ENCODE measurements at regions not wholly inside any gene's neighbourhood (a gene's known extent, or its start where the extent isn't known, plus 50 kb on each side); places are given as distances from the start of the nearest gene placed in this dataset.

- 66 to 79% methylated on average over 3 of the region's 3 CpGs for WGBS, 2 donors
These were observed 91.3 kb upstream of the TMEM17 start for GRCh38 chr2:62597323-62597722.

GRCh38 chr2:62596061-62596921 is 90.3 kb upstream of the TMEM17 start:
- Histone ChIP-seq H3K27ac (ENCODE audit: low read depth in 2 of 2, low read length in 1 of 2) (no peak overlapping the region), H3K27me3 (ENCODE audit: control insufficient read depth in 1 of 2, insufficient read depth in 2 of 2, low read length in 2 of 2) (no peaks in the 10 kb centered on the region), H3K36me3 (ENCODE audit: control insufficient read depth in 2 of 2, insufficient read depth in 2 of 2, low read length in 1 of 2) (no peaks in the 10 kb centered on the region), H3K4me3 (ENCODE audit: low read depth in 1 of 2, low read length in 2 of 2) (no peak overlapping the region), H3K4me1 (ENCODE audit: control insufficient read depth in 2 of 2, insufficient read depth in 2 of 2, low read length in 1 of 2) (no peaks in the 10 kb centered on the region), H3K9me3 (ENCODE audit: control insufficient read depth in 2 of 2, insufficient read depth in 1 of 2, low read depth in 1 of 2, low read length in 1 of 2) (no peaks in the 10 kb centered on the region)
- WGBS, 2 donors, result 71 to 80% methylated on average over 3 of the region's 3 CpGs

More at GRCh38 chr2:62597323-62597722, 91.3 kb upstream of the TMEM17 start:
- H3K27me3 ChIP-seq (ENCODE audit: control insufficient read depth in 1 of 2, insufficient read depth in 2 of 2, low read length in 2 of 2), result no peaks in the 10 kb centered on the region
- no peaks in the 10 kb centered on the region for H3K9me3 ChIP-seq (ENCODE audit: control insufficient read depth in 2 of 2, insufficient read depth in 1 of 2, low read depth in 1 of 2, low read length in 1 of 2)
- no peak overlapping the region for H3K4me3 ChIP-seq (ENCODE audit: low read depth in 1 of 2, low read length in 2 of 2)
- no peaks in the 10 kb centered on the region for H3K4me1 ChIP-seq (ENCODE audit: control insufficient read depth in 2 of 2, insufficient read depth in 2 of 2, low read length in 1 of 2)
- H3K27ac ChIP-seq (ENCODE audit: low read depth in 2 of 2, low read length in 1 of 2), result no peak overlapping the region
- H3K36me3 ChIP-seq (ENCODE audit: control insufficient read depth in 2 of 2, insufficient read depth in 2 of 2, low read length in 1 of 2), result no peaks in the 10 kb centered on the region

GRCh38 chr2:62595474-62595873 is 89.5 kb upstream of the TMEM17 start:
- H3K4me3 ChIP-seq (ENCODE audit: low read depth in 1 of 2, low read length in 2 of 2), result no peak overlapping the region
- no peaks in the 10 kb centered on the region for H3K9me3 ChIP-seq (ENCODE audit: control insufficient read depth in 2 of 2, insufficient read depth in 1 of 2, low read depth in 1 of 2, low read length in 1 of 2)
- no peaks in the 10 kb centered on the region for H3K36me3 ChIP-seq (ENCODE audit: control insufficient read depth in 2 of 2, insufficient read depth in 2 of 2, low read length in 1 of 2)
- no peaks in the 10 kb centered on the region for H3K27me3 ChIP-seq (ENCODE audit: control insufficient read depth in 1 of 2, insufficient read depth in 2 of 2, low read length in 2 of 2)
- no peaks in the 10 kb centered on the region for H3K4me1 ChIP-seq (ENCODE audit: control insufficient read depth in 2 of 2, insufficient read depth in 2 of 2, low read length in 1 of 2)
- 85 to 92% methylated on average over 3 of the region's 3 CpGs for WGBS, 2 donors
- no peak overlapping the region for H3K27ac ChIP-seq (ENCODE audit: low read depth in 2 of 2, low read length in 1 of 2)

- Histone ChIP-seq H3K27me3 (ENCODE audit: control insufficient read depth in 1 of 2, insufficient read depth in 2 of 2, low read length in 2 of 2) (no peaks in the 10 kb centered on the region), H3K4me1 (ENCODE audit: control insufficient read depth in 2 of 2, insufficient read depth in 2 of 2, low read length in 1 of 2) (no peaks in the 10 kb centered on the region), H3K36me3 (ENCODE audit: control insufficient read depth in 2 of 2, insufficient read depth in 2 of 2, low read length in 1 of 2) (no peaks in the 10 kb centered on the region), H3K9me3 (ENCODE audit: control insufficient read depth in 2 of 2, insufficient read depth in 1 of 2, low read depth in 1 of 2, low read length in 1 of 2) (no peaks in the 10 kb centered on the region), H3K4me3 (ENCODE audit: low read depth in 1 of 2, low read length in 2 of 2) (no peak overlapping the region), H3K27ac (ENCODE audit: low read depth in 2 of 2, low read length in 1 of 2) (no peak overlapping the region)
- WGBS, 2 donors, result 78 to 88% methylated on average over 3 of the region's 3 CpGs
These were observed 87.8 kb upstream of the TMEM17 start for GRCh38 chr2:62593825-62594224.

GRCh38 chr2:62591491-62591890 is 85.5 kb upstream of the TMEM17 start:
- Histone ChIP-seq H3K27me3 (ENCODE audit: control insufficient read depth in 1 of 2, insufficient read depth in 2 of 2, low read length in 2 of 2) (no peaks in the 10 kb centered on the region), H3K9me3 (ENCODE audit: control insufficient read depth in 2 of 2, insufficient read depth in 1 of 2, low read depth in 1 of 2, low read length in 1 of 2) (no peaks in the 10 kb centered on the region), H3K27ac (ENCODE audit: low read depth in 2 of 2, low read length in 1 of 2) (no peak overlapping the region), H3K36me3 (ENCODE audit: control insufficient read depth in 2 of 2, insufficient read depth in 2 of 2, low read length in 1 of 2) (no peaks in the 10 kb centered on the region), H3K4me3 (ENCODE audit: low read depth in 1 of 2, low read length in 2 of 2) (no peak overlapping the region), H3K4me1 (ENCODE audit: control insufficient read depth in 2 of 2, insufficient read depth in 2 of 2, low read length in 1 of 2) (no peaks in the 10 kb centered on the region)
- 48 to 79% methylated on average over 1 of the region's 1 CpG for WGBS, 2 donors

GRCh38 chr2:62589691-62590356 is 83.8 kb upstream of the TMEM17 start:
- H3K4me1 ChIP-seq (ENCODE audit: control insufficient read depth in 2 of 2, insufficient read depth in 2 of 2, low read length in 1 of 2), result no peaks in the 10 kb centered on the region
- H3K27ac ChIP-seq (ENCODE audit: low read depth in 2 of 2, low read length in 1 of 2), result no peak overlapping the region
- 68 to 80% methylated on average over 4 of the region's 4 CpGs for WGBS, 2 donors
- no peak overlapping the region for H3K4me3 ChIP-seq (ENCODE audit: low read depth in 1 of 2, low read length in 2 of 2)
- H3K9me3 ChIP-seq (ENCODE audit: control insufficient read depth in 2 of 2, insufficient read depth in 1 of 2, low read depth in 1 of 2, low read length in 1 of 2), result no peaks in the 10 kb centered on the region
- no peaks in the 10 kb centered on the region for H3K36me3 ChIP-seq (ENCODE audit: control insufficient read depth in 2 of 2, insufficient read depth in 2 of 2, low read length in 1 of 2)
- H3K27me3 ChIP-seq (ENCODE audit: control insufficient read depth in 1 of 2, insufficient read depth in 2 of 2, low read length in 2 of 2), result no peaks in the 10 kb centered on the region

GRCh38 chr2:62587592-62587991 is 81.6 kb upstream of the TMEM17 start:
- no peaks in the 10 kb centered on the region for H3K9me3 ChIP-seq (ENCODE audit: control insufficient read depth in 2 of 2, insufficient read depth in 1 of 2, low read depth in 1 of 2, low read length in 1 of 2)
- 81 to 83% methylated on average over 3 of the region's 3 CpGs for WGBS, 2 donors
- no peak overlapping the region for H3K27ac ChIP-seq (ENCODE audit: low read depth in 2 of 2, low read length in 1 of 2)
- no peaks in the 10 kb centered on the region for H3K36me3 ChIP-seq (ENCODE audit: control insufficient read depth in 2 of 2, insufficient read depth in 2 of 2, low read length in 1 of 2)
- H3K4me3 ChIP-seq (ENCODE audit: low read depth in 1 of 2, low read length in 2 of 2), result no peak overlapping the region
- H3K27me3 ChIP-seq (ENCODE audit: control insufficient read depth in 1 of 2, insufficient read depth in 2 of 2, low read length in 2 of 2), result no peaks in the 10 kb centered on the region
- no peaks in the 10 kb centered on the region for H3K4me1 ChIP-seq (ENCODE audit: control insufficient read depth in 2 of 2, insufficient read depth in 2 of 2, low read length in 1 of 2)

- H3K9me3 ChIP-seq (ENCODE audit: control insufficient read depth in 2 of 2, insufficient read depth in 1 of 2, low read depth in 1 of 2, low read length in 1 of 2), result no peaks in the 10 kb centered on the region
- WGBS, 2 donors, result 56 to 81% methylated on average over 2 of the region's 2 CpGs
- no peaks in the 10 kb centered on the region for H3K27me3 ChIP-seq (ENCODE audit: control insufficient read depth in 1 of 2, insufficient read depth in 2 of 2, low read length in 2 of 2)
- no peaks in the 10 kb centered on the region for H3K36me3 ChIP-seq (ENCODE audit: control insufficient read depth in 2 of 2, insufficient read depth in 2 of 2, low read length in 1 of 2)
- no peak overlapping the region for H3K4me3 ChIP-seq (ENCODE audit: low read depth in 1 of 2, low read length in 2 of 2)
- H3K4me1 ChIP-seq (ENCODE audit: control insufficient read depth in 2 of 2, insufficient read depth in 2 of 2, low read length in 1 of 2), result no peaks in the 10 kb centered on the region
- no peak overlapping the region for H3K27ac ChIP-seq (ENCODE audit: low read depth in 2 of 2, low read length in 1 of 2)
These were observed 81.0 kb upstream of the TMEM17 start for GRCh38 chr2:62586981-62587380.

- no peaks in the 10 kb centered on the region for H3K36me3 ChIP-seq (ENCODE audit: control insufficient read depth in 2 of 2, insufficient read depth in 2 of 2, low read length in 1 of 2)
- 54 to 60% methylated on average over 7 of the region's 7 CpGs for WGBS, 2 donors
- peaks cover 0 to 2% of the 10 kb centered on the region in 2 donors for H3K4me1 ChIP-seq (ENCODE audit: control insufficient read depth in 2 of 2, insufficient read depth in 2 of 2, low read length in 1 of 2)
- H3K9me3 ChIP-seq (ENCODE audit: control insufficient read depth in 2 of 2, insufficient read depth in 1 of 2, low read depth in 1 of 2, low read length in 1 of 2), result no peaks in the 10 kb centered on the region
- H3K27ac ChIP-seq (ENCODE audit: low read depth in 2 of 2, low read length in 1 of 2), result peak overlapping the region; percentile 46 to 78
- H3K4me3 ChIP-seq (ENCODE audit: low read depth in 1 of 2, low read length in 2 of 2), result no peak overlapping the region
- H3K27me3 ChIP-seq (ENCODE audit: control insufficient read depth in 1 of 2, insufficient read depth in 2 of 2, low read length in 2 of 2), result no peaks in the 10 kb centered on the region
These were observed 73.0 kb upstream of the TMEM17 start for GRCh38 chr2:62578803-62579640.
